ENCODE measurements at regions not wholly inside any gene's neighbourhood (a gene's known extent, or its start where the extent isn't known, plus 50 kb on each side); places are given as distances from the start of the nearest gene placed in this dataset.

- DNase-seq (ENCODE audit: low read depth) = no peak
- no peaks in the 10 kb centered on the region for H3K36me3 ChIP-seq (ENCODE audit: control insufficient read depth, insufficient read depth, low read length)
- no peak overlapping the region for H3K4me3 ChIP-seq (ENCODE audit: low read depth, low read length)
- H3K27me3 ChIP-seq (ENCODE audit: control insufficient read depth, insufficient read depth, low read length) = no peaks in the 10 kb centered on the region
- no peak for TF ChIP-seq CTCF (IDR thresholded peaks at IDR 0.05; ENCODE audit: insufficient read depth, low read length, poor library complexity, severe bottlenecking)
These were observed 225.6 kb upstream of the FGGY start for GRCh38 chr1:59071289-59071688.

- Histone ChIP-seq H3K36me3 (ENCODE audit: control insufficient read depth, insufficient read depth, low read length) (no peaks in the 10 kb centered on the region), H3K4me3 (ENCODE audit: low read depth, low read length) (no peak overlapping the region), H3K27me3 (ENCODE audit: control insufficient read depth, insufficient read depth, low read length) (no peaks in the 10 kb centered on the region)
- no peak for DNase-seq (ENCODE audit: low read depth)
- no peak for TF ChIP-seq CTCF (IDR thresholded peaks at IDR 0.05; ENCODE audit: insufficient read depth, low read length, poor library complexity, severe bottlenecking)
These were observed 224.9 kb upstream of the FGGY start for GRCh38 chr1:59071876-59072582.

GRCh38 chr1:59072583-59072947 lies 224.3 kb upstream of the FGGY start:
- H3K4me3 ChIP-seq (ENCODE audit: low read depth, low read length) = no peak overlapping the region
- TF ChIP-seq CTCF (IDR thresholded peaks at IDR 0.05; ENCODE audit: insufficient read depth, low read length, poor library complexity, severe bottlenecking) = no peak
- no peak for DNase-seq (ENCODE audit: low read depth)
- H3K27me3 ChIP-seq (ENCODE audit: control insufficient read depth, insufficient read depth, low read length) = no peaks in the 10 kb centered on the region
- no peaks in the 10 kb centered on the region for H3K36me3 ChIP-seq (ENCODE audit: control insufficient read depth, insufficient read depth, low read length)

GRCh38 chr1:59074598-59074997 lies 222.3 kb upstream of the FGGY start:
- no peak for TF ChIP-seq CTCF (IDR thresholded peaks at IDR 0.05; ENCODE audit: insufficient read depth, low read length, poor library complexity, severe bottlenecking)
- Histone ChIP-seq H3K36me3 (ENCODE audit: control insufficient read depth, insufficient read depth, low read length) (no peaks in the 10 kb centered on the region), H3K27me3 (ENCODE audit: control insufficient read depth, insufficient read depth, low read length) (no peaks in the 10 kb centered on the region), H3K4me3 (ENCODE audit: low read depth, low read length) (no peak overlapping the region)
- no peak for DNase-seq (ENCODE audit: low read depth)

GRCh38 chr1:59075021-59075420 lies 221.9 kb upstream of the FGGY start:
- no peak for DNase-seq (ENCODE audit: low read depth)
- no peaks in the 10 kb centered on the region for H3K36me3 ChIP-seq (ENCODE audit: control insufficient read depth, insufficient read depth, low read length)
- H3K4me3 ChIP-seq (ENCODE audit: low read depth, low read length) = no peak overlapping the region
- TF ChIP-seq CTCF (IDR thresholded peaks at IDR 0.05; ENCODE audit: insufficient read depth, low read length, poor library complexity, severe bottlenecking) = no peak
- H3K27me3 ChIP-seq (ENCODE audit: control insufficient read depth, insufficient read depth, low read length) = no peaks in the 10 kb centered on the region

GRCh38 chr1:59076612-59077011 lies 220.3 kb upstream of the FGGY start:
- no peak for DNase-seq (ENCODE audit: low read depth)
- H3K36me3 ChIP-seq (ENCODE audit: control insufficient read depth, insufficient read depth, low read length) = no peaks in the 10 kb centered on the region
- no peak overlapping the region for H3K4me3 ChIP-seq (ENCODE audit: low read depth, low read length)
- no peak for TF ChIP-seq CTCF (IDR thresholded peaks at IDR 0.05; ENCODE audit: insufficient read depth, low read length, poor library complexity, severe bottlenecking)
- no peaks in the 10 kb centered on the region for H3K27me3 ChIP-seq (ENCODE audit: control insufficient read depth, insufficient read depth, low read length)

All from kidney epithelial cell (primary cell).